ENCODE measurements at regions not wholly inside any gene's neighbourhood (a gene's known extent, or its start where the extent isn't known, plus 50 kb on each side); places are given as distances from the start of the nearest gene placed in this dataset.

- WGBS (ENCODE audit: extremely low coverage, insufficient read length, low lambda C conversion rate) = no CpG with 5 or more reads among the region's 5 CpGs
- H2BK120ac ChIP-seq (ENCODE audit: low read depth, low read length, poor library complexity, severe bottlenecking) = no peak overlapping the region
- no peak overlapping the region for H2BK15ac ChIP-seq (ENCODE audit: low read depth, low read length)
- H4K8ac ChIP-seq (replicated peaks; ENCODE audit: insufficient read length, low read depth, low read length) = no peak overlapping the region
- no peak overlapping the region for H2BK20ac ChIP-seq (ENCODE audit: low read depth, low read length, poor library complexity, severe bottlenecking)
- no peak overlapping the region for H3K27ac Mint-ChIP-seq
- H3K9ac ChIP-seq (ENCODE audit: extremely low read depth, insufficient read length, low read length) = no peak overlapping the region
- no peak overlapping the region for H2BK12ac ChIP-seq (ENCODE audit: insufficient read length, low read depth, low read length)
- no peaks in the 10 kb centered on the region for H3K4me1 ChIP-seq (ENCODE audit: insufficient read depth, low read length)
- H2AK5ac ChIP-seq (ENCODE audit: insufficient read length, low read length) = no peak overlapping the region
- H3K79me1 ChIP-seq (ENCODE audit: insufficient read depth, low read depth, low read length, poor library complexity, severe bottlenecking) = no peaks in the 10 kb centered on the region
- no peak overlapping the region for H2BK5ac ChIP-seq (ENCODE audit: insufficient read length, low read length)
- H3K27ac ChIP-seq (ENCODE audit: insufficient read length, low read depth, low read length) = no peak overlapping the region
- H3K4me3 Mint-ChIP-seq = no peak overlapping the region
- no peaks in the 10 kb centered on the region for H3K9me3 ChIP-seq (ENCODE audit: control insufficient read depth, low read depth, low read length)
- DNase-seq = no peak
- H3K4me1 Mint-ChIP-seq = peaks cover 7% of the 10 kb centered on the region in 2 experiments; a peak in 3 of 4 replicates
- no peaks in the 10 kb centered on the region for H3K79me2 ChIP-seq (ENCODE audit: insufficient read depth, low read length)
- no peak overlapping the region for H4K91ac ChIP-seq (ENCODE audit: insufficient read length, low read depth, low read length)
- no peaks in the 10 kb centered on the region for H3K23me2 ChIP-seq (ENCODE audit: insufficient read length, low read depth, low read length, poor library complexity, severe bottlenecking)
- H3K18ac ChIP-seq (ENCODE audit: insufficient read length, low read depth, low read length) = no peak overlapping the region
- no peak overlapping the region for H3K4ac ChIP-seq (ENCODE audit: low read depth, low read length)
- H3K36me3 Mint-ChIP-seq (ENCODE audit: insufficient read depth in 1 of 3, low read depth in 3 of 3) = no peaks in the 10 kb centered on the region; a peak in 2 of 7 replicates
- H3K27me3 Mint-ChIP-seq (ENCODE audit: low read depth) = no peaks in the 10 kb centered on the region; the same call in 1 of the 2 replicates
- no peak overlapping the region for H3K23ac ChIP-seq (ENCODE audit: insufficient read length, low read depth, low read length)
- H3K4me2 ChIP-seq (ENCODE audit: insufficient read depth, insufficient read length, low read length) = no peak overlapping the region
- no peak overlapping the region for H3K56ac ChIP-seq (ENCODE audit: insufficient read length, low read depth, low read length)
- H4K20me1 ChIP-seq (ENCODE audit: control insufficient read depth, insufficient read depth, insufficient read length) = no peaks in the 10 kb centered on the region
- no peak overlapping the region for H4K5ac ChIP-seq (ENCODE audit: insufficient read length, low read depth, low read length)
- no peak overlapping the region for H3K14ac ChIP-seq (ENCODE audit: insufficient read depth, low read length)
- H3T11ph ChIP-seq (ENCODE audit: low read length) = no peak overlapping the region
- no peak overlapping the region for H2AFZ ChIP-seq (ENCODE audit: low read length)
- no peak for TF ChIP-seq CTCF (conservative IDR thresholded peaks at IDR 0.05)
- no peaks in the 10 kb centered on the region; a peak in 1 of 5 replicates for H3K9me3 Mint-ChIP-seq
- H3K27me3 ChIP-seq (ENCODE audit: insufficient read depth, low read length) = no peaks in the 10 kb centered on the region
These were observed 144.5 kb downstream of the KCTD15 start for GRCh38 chr19:33941133-33941532.

Data from H9 (cell line).